SH-SY5Y (cell line): ENCODE measurements at regions not wholly inside any gene's neighbourhood (a gene's known extent, or its start where the extent isn't known, plus 50 kb on each side); places are given as distances from the start of the nearest gene placed in this dataset.

Experiments used
- GATA2 ChIP-seq: IDR thresholded peaks from 2 replicates; pipeline ENCODE4 v1.6.1; 2011; ENCODE audit warnings: mild to moderate bottlenecking, low read depth, low read length
- GATA3 ChIP-seq: IDR thresholded peaks from 2 replicates; pipeline ENCODE4 v1.6.1; 2011; ENCODE audit warnings: low read depth, mild to moderate bottlenecking, low read length, moderate library complexity

GRCh38 chr1:80359666-80360065 lies 1353.1 kb upstream of the ADGRL4 start:
- TF ChIP-seq GATA2 (no peak), GATA3 (no peak)
